ENCODE measurements at regions not wholly inside any gene's neighbourhood (a gene's known extent, or its start where the extent isn't known, plus 50 kb on each side); places are given as distances from the start of the nearest gene placed in this dataset.

DNA sequence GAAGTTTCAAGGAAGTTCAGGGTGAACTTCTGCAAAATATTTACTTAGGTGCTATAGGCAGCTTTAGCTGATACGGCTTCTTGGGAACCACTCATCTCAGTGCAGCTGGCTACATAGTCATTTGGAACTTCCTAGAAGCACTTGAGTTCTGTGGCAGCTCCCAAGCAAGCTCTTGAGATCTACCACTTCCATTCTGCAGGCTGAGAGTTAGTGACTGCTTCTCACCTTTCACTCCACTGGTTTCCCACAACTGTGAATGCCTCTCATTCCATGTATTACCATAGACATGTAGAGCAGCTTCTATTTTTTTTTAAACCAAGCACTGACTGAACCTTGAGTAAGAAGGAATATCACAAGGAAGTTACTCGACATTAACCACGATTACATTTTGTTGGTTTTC, 994.1 kb upstream of the ACVR2A start:
- DNase-seq: no peak

DNA sequence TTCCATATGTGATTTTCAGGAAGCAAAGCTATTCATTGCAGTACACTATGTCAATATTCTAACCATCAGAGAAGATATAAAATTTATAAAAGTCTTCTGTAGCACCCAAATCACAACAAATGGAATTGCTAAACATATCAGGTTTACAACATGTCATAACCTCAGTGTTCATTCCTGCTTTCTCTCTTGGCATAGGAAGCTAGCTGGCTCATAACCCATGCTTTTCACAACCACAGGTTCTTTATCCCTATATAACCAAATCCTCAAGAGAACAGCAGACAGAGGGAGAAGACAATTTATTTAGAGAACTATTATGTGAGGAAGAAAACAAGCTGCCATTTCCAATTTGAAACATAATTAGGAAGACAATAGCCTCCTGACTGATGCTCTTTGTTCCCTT, 997.0 kb upstream of the ACVR2A start:
- DNase-seq: no peak

DNA sequence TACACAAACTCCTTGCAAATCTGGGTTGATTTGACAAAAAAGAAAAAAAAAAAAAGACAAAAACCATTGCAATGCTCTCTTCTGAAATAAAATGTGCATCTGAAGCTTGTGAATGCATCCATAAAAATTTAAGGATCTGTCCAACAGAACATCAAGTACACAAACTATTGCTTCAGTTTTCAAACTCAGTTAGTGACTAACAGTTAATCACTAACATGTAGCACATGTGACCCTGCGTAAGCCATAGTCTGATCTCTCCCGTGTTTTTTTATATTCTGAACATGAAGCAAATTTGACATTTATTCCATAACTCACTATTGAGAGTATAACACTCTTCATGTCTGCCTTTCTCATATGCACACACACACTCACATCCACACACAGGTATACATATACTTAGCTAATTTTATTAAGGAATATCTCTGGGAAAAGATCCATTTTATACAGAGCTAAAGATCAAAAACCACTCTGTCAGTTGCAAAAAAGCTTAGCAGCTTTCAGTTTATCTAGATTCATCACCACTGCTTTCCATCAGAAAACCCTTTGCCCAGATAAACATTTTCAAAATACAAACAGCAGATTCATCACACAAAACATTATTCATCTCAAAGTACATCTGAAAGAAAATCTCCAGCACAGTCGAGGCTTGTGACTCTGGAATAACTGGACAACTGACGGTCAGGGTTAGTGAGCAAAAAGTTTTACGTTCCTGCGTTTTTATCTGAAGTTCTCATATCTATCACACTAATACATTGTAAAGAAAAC, 1000.4 kb upstream of the ACVR2A start:
- DNase-seq: no peak

GRCh38 chr2:146837857-146838256, 1007.0 kb upstream of the ACVR2A start:
- DNase-seq: no peak

- DNase-seq: no peak
Measured at GRCh38 chr2:146826388-146826787, 1018.4 kb upstream of the ACVR2A start.

- DNase-seq: no peak
Measured at GRCh38 chr2:146821836-146822316, 1023.0 kb upstream of the ACVR2A start.

DNA sequence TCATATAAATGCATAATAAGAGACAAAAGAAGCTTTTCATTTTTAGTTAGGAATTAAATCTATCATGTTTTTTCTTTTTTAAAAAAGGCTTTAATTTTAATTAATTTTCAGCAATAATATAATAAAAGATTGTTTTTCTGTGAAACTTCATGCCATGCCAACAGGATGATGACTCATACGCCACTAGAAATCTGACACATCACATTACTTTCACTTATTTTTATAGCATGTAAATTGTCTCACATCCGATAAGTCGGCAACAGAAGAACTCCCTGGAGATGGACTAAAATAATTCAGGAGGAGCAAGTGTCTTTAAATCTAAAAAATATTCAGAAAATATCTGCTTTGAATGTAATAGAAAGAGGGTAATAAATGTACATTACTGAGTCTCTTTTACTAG, 1024.2 kb upstream of the ACVR2A start:
- DNase-seq: no peak

- DNase-seq: no peak
Measured at GRCh38 chr2:146818122-146818521, 1026.7 kb upstream of the ACVR2A start.

DNA sequence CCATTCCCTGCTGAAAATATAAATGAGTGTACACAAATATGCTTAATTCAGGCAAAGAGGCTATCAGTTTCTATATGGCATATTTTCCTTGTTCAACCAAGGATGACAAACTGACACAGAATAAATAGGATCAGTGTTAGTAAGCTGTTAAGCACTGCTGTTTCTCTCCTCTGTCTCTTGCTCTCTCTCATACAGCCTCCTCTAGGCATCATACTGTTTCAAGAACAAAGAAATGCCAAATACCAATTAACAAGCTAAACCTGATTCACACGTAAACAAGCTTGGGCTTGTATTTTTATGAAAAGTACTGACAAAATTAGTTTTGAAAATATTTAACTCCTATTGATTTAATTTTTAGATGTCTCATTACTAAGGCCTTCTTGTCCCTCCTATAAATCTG, 1027.2 kb upstream of the ACVR2A start:
- DNase-seq: no peak

GRCh38 chr2:146814971-146815370, 1029.9 kb upstream of the ACVR2A start:
- DNase-seq: no peak

DNA sequence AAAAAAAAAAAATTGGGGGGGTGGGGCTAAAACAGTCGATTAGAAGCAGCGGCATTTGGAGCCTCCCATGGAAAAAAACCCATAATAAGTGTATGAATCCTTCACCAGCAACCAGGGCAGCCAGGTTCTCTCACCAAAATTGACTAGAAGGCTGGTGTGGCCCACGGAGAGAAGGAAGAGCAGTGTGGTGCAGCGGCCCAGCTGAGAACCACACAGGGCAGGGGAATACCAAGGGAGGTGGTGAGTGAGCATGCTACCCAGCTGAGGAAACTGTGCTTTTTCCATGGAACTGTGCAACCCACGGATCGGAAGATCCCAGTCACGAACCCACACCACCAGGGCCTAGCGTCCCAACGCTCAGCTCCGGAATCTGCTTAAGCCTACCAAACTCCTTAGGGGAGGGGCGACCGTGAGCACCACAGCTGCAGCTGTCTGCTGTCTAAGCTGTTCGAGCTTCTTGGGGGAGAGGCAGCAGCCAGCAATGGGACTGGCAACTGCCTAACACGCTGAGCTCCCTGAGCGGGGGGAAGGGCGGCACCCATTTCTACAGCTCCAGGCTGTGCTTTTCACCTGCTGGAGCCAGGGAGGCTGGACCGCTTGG, 1037.2 kb upstream of the ACVR2A start:
- no peak for DNase-seq

DNA sequence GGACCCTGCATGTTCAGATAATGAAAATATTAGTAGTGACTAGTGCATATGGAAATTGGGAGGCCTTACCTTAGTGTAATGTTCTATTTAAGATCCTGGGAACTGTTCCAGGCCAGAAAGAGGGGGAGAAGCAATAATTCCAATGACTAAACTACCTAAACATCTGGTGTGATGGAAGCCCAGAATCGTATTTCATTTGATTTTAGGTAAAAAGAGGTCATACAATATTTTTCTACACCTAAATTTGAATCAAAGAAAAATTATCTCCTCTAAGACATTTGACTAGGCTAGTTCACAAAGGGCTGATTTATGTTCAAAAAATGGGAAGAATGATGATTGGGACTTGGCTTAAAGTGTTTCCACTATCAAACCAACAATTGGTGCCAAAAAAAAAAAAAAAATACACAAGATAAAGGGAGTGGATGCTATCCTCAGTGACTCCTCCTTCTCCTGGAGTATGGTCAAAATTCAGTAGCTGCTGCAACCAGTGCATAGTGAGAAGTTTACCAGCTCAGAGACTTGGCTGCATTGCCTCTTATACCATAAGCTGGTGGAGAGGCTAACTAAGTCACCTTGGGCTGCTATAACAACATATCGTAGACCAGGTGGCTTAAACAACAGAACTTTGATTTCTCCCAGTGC, 1038.3 kb upstream of the ACVR2A start:
- no peak for DNase-seq

DNA sequence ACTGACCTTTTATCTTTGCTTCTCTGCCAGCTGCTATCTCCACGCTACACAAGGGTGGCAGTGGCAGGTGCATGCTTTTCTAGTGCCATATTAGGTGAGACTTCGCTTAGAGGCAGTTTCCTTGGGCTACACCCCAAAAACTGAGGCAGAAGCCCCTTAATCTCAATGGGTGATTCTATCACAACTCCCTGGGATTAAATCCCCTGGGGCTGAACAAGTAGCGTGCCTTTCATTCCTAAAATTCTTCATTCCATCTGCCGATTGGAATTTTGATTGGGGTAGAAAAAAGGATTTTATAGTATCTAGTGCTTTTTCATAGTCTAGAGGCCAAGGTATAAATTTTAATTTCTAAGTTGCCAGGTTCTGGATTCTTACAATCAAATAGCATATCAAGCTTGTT, 1040.5 kb upstream of the ACVR2A start:
- DNase-seq: no peak

DNA sequence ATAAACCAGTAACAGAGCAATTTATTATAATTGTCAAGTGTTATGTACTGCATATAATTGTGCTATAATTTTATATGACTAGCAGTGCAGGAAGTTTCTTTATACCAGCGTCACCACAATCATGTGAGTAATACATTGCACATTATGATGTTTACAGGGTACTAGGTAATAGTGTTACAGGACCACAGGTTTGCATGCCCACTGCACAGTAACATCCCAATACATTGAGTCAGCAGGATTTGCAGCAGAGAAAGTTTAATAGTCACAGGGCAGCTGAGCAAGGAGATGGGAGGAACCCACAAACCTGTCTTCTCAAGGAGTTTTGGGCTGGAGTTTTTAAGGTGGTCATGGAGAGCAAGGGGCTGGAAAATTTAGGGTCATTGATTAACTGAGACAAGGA, 1042.9 kb upstream of the ACVR2A start:
- no peak for DNase-seq

- DNase-seq: no peak
Measured at GRCh38 chr2:146786396-146786795, 1058.4 kb upstream of the ACVR2A start.

GRCh38 chr2:146785101-146785500, 1059.7 kb upstream of the ACVR2A start:
- DNase-seq: no peak

DNA sequence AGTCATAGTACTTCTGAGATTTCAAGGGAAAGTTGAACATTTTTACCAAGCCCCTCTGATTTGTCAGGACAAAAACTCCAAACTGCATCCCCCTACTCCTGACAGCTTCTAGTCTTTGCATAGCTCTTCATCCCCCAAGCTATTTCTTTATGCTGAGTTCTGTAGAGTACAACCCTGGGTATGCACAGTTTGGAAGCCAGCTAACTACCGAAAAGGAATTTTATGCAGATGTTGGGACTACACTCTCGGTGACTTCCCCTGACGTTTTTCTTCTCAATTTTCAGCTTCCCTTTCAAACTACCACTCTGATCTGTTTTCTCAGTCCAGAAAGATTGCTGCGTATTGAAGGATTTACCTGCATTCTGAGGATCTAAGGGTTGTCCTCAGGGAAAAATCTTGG, 1060.2 kb upstream of the ACVR2A start:
- DNase-seq: no peak

- DNase-seq: no peak
Measured at GRCh38 chr2:146777181-146777580, 1067.6 kb upstream of the ACVR2A start.

GRCh38 chr2:146776596-146776995, 1068.2 kb upstream of the ACVR2A start:
- no peak for DNase-seq

DNA sequence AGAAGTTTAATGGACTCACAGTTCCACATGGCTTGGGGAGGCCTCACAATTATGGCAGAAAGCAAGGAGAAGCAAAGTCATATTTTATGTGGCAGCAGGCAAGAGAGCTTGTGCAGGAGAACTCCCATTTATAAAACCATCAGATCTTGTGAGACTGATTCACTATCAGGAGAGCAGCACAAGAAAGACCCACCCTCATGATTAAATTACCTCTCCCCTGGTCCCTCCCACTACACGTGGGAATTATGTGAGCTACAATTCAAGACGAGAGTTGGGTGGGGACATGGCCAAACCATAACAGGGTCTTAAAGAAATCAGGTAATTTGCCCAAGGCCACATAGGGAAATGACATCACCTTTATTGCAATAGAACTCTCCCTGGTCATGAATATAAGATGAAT, 1073.3 kb upstream of the ACVR2A start:
- DNase-seq: no peak

GRCh38 chr2:146764301-146764700, 1080.5 kb upstream of the ACVR2A start:
- no peak for DNase-seq

- DNase-seq: no peak
Measured at GRCh38 chr2:146762786-146763185, 1082.0 kb upstream of the ACVR2A start.

GRCh38 chr2:146754606-146755005, 1090.2 kb upstream of the ACVR2A start:
- no peak for DNase-seq

GRCh38 chr2:146748046-146748445, 1096.8 kb upstream of the ACVR2A start:
- no peak for DNase-seq

Measured in suppressor macrophage treated with lipopolysaccharide for 1 hour (primary cell).